IMR-90 (cell line): ENCODE measurements at regions not wholly inside any gene's neighbourhood (a gene's known extent, or its start where the extent isn't known, plus 50 kb on each side); places are given as distances from the start of the nearest gene placed in this dataset.

Source experiments
- ATAC-seq: fragments of 200-7000 bp; cut with Tn5 transposase; 2 replicates; pipeline ENCODE4 v1.9.1; 2020; ENCODE audit warnings: low read depth, mild to moderate bottlenecking, moderate library complexity
- BruUV-seq: library from RNA; stranded (reverse); fragments of 400-500 nt; replicated peaks from 2 replicates; lab custom pipeline; 2021; lab: Mats Ljungman, UMichigan
- CTCF ChIA-PET: fragments of 300-600 bp; formaldehyde crosslinking; extraction: SDS; loops from one replicate; lab custom pipeline; 2021; ENCODE audit warnings: antibody characterized with exemption; lab: Yijun Ruan, JAX
- POLR2A ChIA-PET: fragments of 300-600 bp; sonication (Branson Sonifier 250); formaldehyde crosslinking; loops from one replicate; lab custom pipeline; 2022; ENCODE audit warnings: antibody characterized with exemption; ENCODE audit not compliant: unreplicated experiment; lab: Charles Lee
- DNase-seq: peaks from one replicate; pipeline ENCODE4 v3.0.0; 2013
- H2AFZ ChIP-seq: replicated peaks from 2 replicates; pipeline ENCODE3; 2013; ENCODE audit warnings: low read length, mild to moderate bottlenecking; ENCODE audit not compliant: poor library complexity
- H2AK5ac ChIP-seq: 2 replicates; pipeline ENCODE4 v1.6.1; 2013; ENCODE audit warnings: low read depth, low read length, inconsistent platforms
- H2AK9ac ChIP-seq: replicated peaks from 2 replicates; pipeline ENCODE3; 2013; ENCODE audit warnings: mild to moderate bottlenecking, low read depth, low read length, moderate library complexity; ENCODE audit not compliant: poor library complexity
- H2BK120ac ChIP-seq: 2 replicates; pipeline ENCODE4 v1.6.1; 2013; ENCODE audit warnings: low read depth, low read length, inconsistent platforms
- H2BK15ac ChIP-seq: 3 replicates; pipeline ENCODE4 v1.6.1; 2013; ENCODE audit warnings: low read depth, low read length, inconsistent platforms
- H2BK20ac ChIP-seq: 2 replicates; pipeline ENCODE4 v1.6.1; 2013; ENCODE audit warnings: low read depth, mild to moderate bottlenecking, inconsistent platforms, low read length, moderate library complexity
- H2BK5ac ChIP-seq: 2 replicates; pipeline ENCODE4 v1.6.1; 2013; ENCODE audit warnings: mild to moderate bottlenecking, low read depth, low read length, inconsistent platforms; ENCODE audit not compliant: poor library complexity, severe bottlenecking
- H3K14ac ChIP-seq: replicated peaks from 2 replicates; pipeline ENCODE4 v1.6.1; 2013; ENCODE audit warnings: low read depth, low read length, inconsistent platforms
- H3K18ac ChIP-seq: 2 replicates; pipeline ENCODE4 v1.6.1; 2013; ENCODE audit warnings: low read depth, low read length, control low read depth
- H3K23ac ChIP-seq: 2 replicates; pipeline ENCODE4 v1.6.1; 2013; ENCODE audit warnings: low read depth, low read length, inconsistent platforms
- H3K27ac ChIP-seq: 2 replicates; pipeline ENCODE4 v1.5.1; 2013; ENCODE audit warnings: mild to moderate bottlenecking, control low read depth, low read length; ENCODE audit not compliant: insufficient read depth
- H3K27me3 ChIP-seq: 2 replicates; pipeline ENCODE4 v1.6.1; 2013; ENCODE audit warnings: low read length; ENCODE audit not compliant: control insufficient read depth, insufficient read depth
- H3K36me3 ChIP-seq: 2 replicates; pipeline ENCODE4 v1.6.1; 2013; ENCODE audit warnings: low read length, mixed read lengths; ENCODE audit not compliant: control insufficient read depth, insufficient read depth
- H3K4ac ChIP-seq: 2 replicates; pipeline ENCODE4 v1.6.1; 2013; ENCODE audit warnings: low read depth, low read length, inconsistent platforms
- H3K4me1 ChIP-seq: 2 replicates; pipeline ENCODE4 v1.6.1; 2013; ENCODE audit warnings: low read length, mixed read lengths; ENCODE audit not compliant: control insufficient read depth, insufficient read depth
- H3K4me2 ChIP-seq: 2 replicates; pipeline ENCODE4 v1.6.1; 2013; ENCODE audit warnings: low read depth, mild to moderate bottlenecking, control low read depth, low read length, moderate library complexity
- H3K4me3 ChIP-seq: 2 replicates; pipeline ENCODE4 v1.5.1; 2013; ENCODE audit warnings: low read depth, mild to moderate bottlenecking, control low read depth, low read length, moderate library complexity; ENCODE audit not compliant: insufficient read depth
- H3K56ac ChIP-seq: 2 replicates; pipeline ENCODE4 v1.6.1; 2013; ENCODE audit warnings: low read length, inconsistent platforms; ENCODE audit not compliant: insufficient read depth; ENCODE audit errors: extremely low read depth
- H3K79me1 ChIP-seq, 2 experiments: 2 replicates each; pipeline ENCODE4 v1.6.1; 2013; ENCODE audit warnings: low read length in 2 of 2, inconsistent platforms in 1 of 2, low read depth in 1 of 2
- H3K9ac ChIP-seq: 2 replicates; pipeline ENCODE4 v1.6.1; 2013; ENCODE audit warnings: low read depth, low read length, control low read depth
- H3K9me1 ChIP-seq: 2 replicates; pipeline ENCODE4 v1.6.1; 2013; ENCODE audit warnings: low read length, inconsistent platforms; ENCODE audit not compliant: insufficient read depth
- H3K9me3 ChIP-seq: 2 replicates; pipeline ENCODE4 v1.6.1; 2013; ENCODE audit warnings: low read length; ENCODE audit not compliant: control insufficient read depth, insufficient read depth
- H4K20me1 ChIP-seq: 2 replicates; pipeline ENCODE4 v1.6.1; 2013; ENCODE audit warnings: low read length, inconsistent platforms; ENCODE audit not compliant: insufficient read depth
- H4K5ac ChIP-seq: 2 replicates; pipeline ENCODE4 v1.6.1; 2013; ENCODE audit warnings: mild to moderate bottlenecking, low read depth, low read length, control low read depth
- H4K8ac ChIP-seq, 2 experiments: 2 replicates each; pipeline ENCODE4 v1.6.1; 2013; ENCODE audit warnings: low read depth in 2 of 2, low read length in 2 of 2, control low read depth in 1 of 2, inconsistent platforms in 1 of 2
- H4K91ac ChIP-seq: 2 replicates; pipeline ENCODE4 v1.6.1; 2013; ENCODE audit warnings: low read depth, low read length, inconsistent platforms; ENCODE audit not compliant: insufficient read depth
- BHLHE40 ChIP-seq: fragments of 150-350 bp; IDR thresholded peaks from 2 replicates; pipeline ENCODE4 v1.6.1; 2016; ENCODE audit warnings: mild to moderate bottlenecking, low read depth, low read length
- CEBPB ChIP-seq: IDR thresholded peaks from 2 replicates; pipeline ENCODE4 v1.6.1; 2012; ENCODE audit warnings: low read depth, low read length, improper control_type of control experiment
- CHD1 ChIP-seq: IDR thresholded peaks from 2 replicates; pipeline ENCODE4 v1.6.1; 2012; ENCODE audit warnings: low read depth, low read length, improper control_type of control experiment
- CTCF ChIP-seq: conservative IDR thresholded peaks from 2 replicates; pipeline ENCODE4 v1.5.1; 2012; ENCODE audit warnings: mild to moderate bottlenecking, low read depth, low read length, improper control_type of control experiment
- ELK1 ChIP-seq: fragments of 150-350 bp; IDR thresholded peaks from 2 replicates; pipeline ENCODE4 v1.6.1; 2016; ENCODE audit warnings: low read depth, mild to moderate bottlenecking, low read length, moderate library complexity, borderline replicate concordance
- FOS ChIP-seq: fragments of 150-350 bp; IDR thresholded peaks from 2 replicates; pipeline ENCODE4 v1.6.1; 2016; ENCODE audit warnings: low read depth, low read length
- MAFK ChIP-seq: IDR thresholded peaks from 2 replicates; pipeline ENCODE4 v1.6.1; 2012; ENCODE audit warnings: low read depth, low read length, improper control_type of control experiment
- MAZ ChIP-seq: IDR thresholded peaks from 2 replicates; pipeline ENCODE4 v1.6.1; 2012; ENCODE audit warnings: low read depth, mild to moderate bottlenecking, low read length, improper control_type of control experiment, moderate library complexity, borderline replicate concordance
- NFE2L2 ChIP-seq: fragments of 150-350 bp; IDR thresholded peaks from 2 replicates; pipeline ENCODE4 v1.6.1; 2016; ENCODE audit warnings: low read depth, mild to moderate bottlenecking, low read length
- POLR2A ChIP-seq: IDR thresholded peaks from 2 replicates; pipeline ENCODE4 v1.6.1; 2012; ENCODE audit warnings: mild to moderate bottlenecking, low read depth, low read length
- RAD21 ChIP-seq: IDR thresholded peaks from 2 replicates; pipeline ENCODE4 v1.6.1; 2012; ENCODE audit warnings: low read length, improper control_type of control experiment
- RCOR1 ChIP-seq: IDR thresholded peaks from 2 replicates; pipeline ENCODE4 v1.6.1; 2012; ENCODE audit warnings: mild to moderate bottlenecking, low read length, improper control_type of control experiment; ENCODE audit not compliant: insufficient replicate concordance
- RFX5 ChIP-seq: IDR thresholded peaks from 2 replicates; pipeline ENCODE4 v1.8.0; 2012; ENCODE audit warnings: low read depth, mild to moderate bottlenecking, low read length, moderate library complexity
- SMC3 ChIP-seq: fragments of 150-350 bp; IDR thresholded peaks from 2 replicates; pipeline ENCODE4 v1.6.1; 2016; ENCODE audit warnings: low read depth, mild to moderate bottlenecking, antibody characterized with exemption, low read length, moderate library complexity
- WGBS, 2 experiments: methylation state at CpG; one replicate each; pipeline versions ENCODE4 v1.1.5 to v1.1.7; 2013; ENCODE audit warnings: missing lambda C conversion rate in 2 of 2; ENCODE audit not compliant: insufficient read length in 1 of 2; ENCODE audit errors: extremely low coverage in 2 of 2; 5-methylcytosine and 5-hydroxymethylcytosine counted together
- dilution Hi-C: fragments of 300-500 bp; cut with HindIII; formaldehyde crosslinking; loops from one replicate; pipeline ENCODE4 v1.14.3; 2018; ENCODE audit warnings: low sequenced_read_pairs; ENCODE audit not compliant: unreplicated experiment
- in situ Hi-C: fragments of 300-500 bp; cut with MboI; formaldehyde crosslinking; loops from 3 replicates; pipeline ENCODE4 v1.14.3; 2019; ENCODE audit warnings: low sequenced_read_pairs, inconsistent platforms, mixed read lengths
- intact Hi-C: fragments of 100-400 bp; cut with micrococcal nuclease; formaldehyde crosslinking; loops from 2 replicates; pipeline ENCODE4 v1.10.0; 2022

- no peaks in the 10 kb centered on the region for H3K36me3 ChIP-seq
- intact Hi-C loops, result no loop called here
- ChIA-PET CTCF (no interaction called here), POLR2A (interaction anchor here (0.5 to 0.6 kb wide), 2 partner anchors 16 to 66 kb away, joined by 3 to 5 read pairs; no protein-coding TSS in a partner anchor)
- dilution Hi-C loops, result no loop called here
- no TSS peak for BruUV-seq
- no peak overlapping the region for H2AFZ ChIP-seq
- no peak overlapping the region for H2BK120ac ChIP-seq
- H3K9ac ChIP-seq, result no peak overlapping the region
- H2BK15ac ChIP-seq, result no peak overlapping the region
- H3K9me3 ChIP-seq, result peaks cover 8% of the 10 kb centered on the region
- H2AK5ac ChIP-seq, result no peak overlapping the region
- H4K8ac ChIP-seq, result no peak overlapping the region
- H4K91ac ChIP-seq, result no peak overlapping the region
- no peaks in the 10 kb centered on the region for H3K9me1 ChIP-seq
- H3K23ac ChIP-seq, result no peak overlapping the region
- H4K20me1 ChIP-seq, result no peaks in the 10 kb centered on the region
- no peaks in the 10 kb centered on the region for H3K4me1 ChIP-seq
- H3K4me3 ChIP-seq, result no peak overlapping the region
- 67% methylated on average over 2 of the region's 2 CpGs; no CpG with 5 or more reads in 1 of the 2 experiments for WGBS, 2 experiments
- H3K14ac ChIP-seq, result no peak overlapping the region
- ATAC-seq (no peak), DNase-seq (no peak)
- no peak overlapping the region for H3K18ac ChIP-seq
- no peaks in the 10 kb centered on the region for H3K79me1 ChIP-seq
- TF ChIP-seq CEBPB (no peak), FOS (no peak), RCOR1 (no peak), NFE2L2 (no peak), RAD21 (no peak), RFX5 (no peak), CHD1 (no peak), SMC3 (no peak), ELK1 (no peak), POLR2A (no peak), MAZ (no peak), MAFK (no peak), CTCF (no peak), BHLHE40 (no peak)
- no peak overlapping the region for H3K4me2 ChIP-seq
- no peak overlapping the region for H3K27ac ChIP-seq
- H3K27me3 ChIP-seq, result no peaks in the 10 kb centered on the region
- no peak overlapping the region for H3K4ac ChIP-seq
- no peak overlapping the region for H2BK5ac ChIP-seq
- H2AK9ac ChIP-seq, result no peak overlapping the region
- in situ Hi-C loops, result no loop called here
- H3K56ac ChIP-seq, result no peak overlapping the region
- no peak overlapping the region for H4K5ac ChIP-seq
- H2BK20ac ChIP-seq, result no peak overlapping the region
Observed at GRCh38 chr5:116813356-116813755, 238.7 kb upstream of the SEMA6A start.
